ENCODE measurements at regions not wholly inside any gene's neighbourhood (a gene's known extent, or its start where the extent isn't known, plus 50 kb on each side); places are given as distances from the start of the nearest gene placed in this dataset.

- TF ChIP-seq POLR2A (IDR thresholded peaks at IDR 0.05; ENCODE audit: low read length) (no peak), HOXB5 (CRISPR knock-in tag; IDR thresholded peaks at IDR 0.05) (no peak), CTCF (IDR thresholded peaks at IDR 0.05) (no peak), MAX (IDR thresholded peaks at IDR 0.05) (no peak)
Measured at GRCh38 chr17:72270273-72270924, 149.6 kb downstream of the SOX9 start.
